AG04450 (cell line): ENCODE measurements at regions not wholly inside any gene's neighbourhood (a gene's known extent, or its start where the extent isn't known, plus 50 kb on each side); places are given as distances from the start of the nearest gene placed in this dataset.

Experiments
- CTCF ChIA-PET: fragments of 300-600, 350-600 bp; formaldehyde crosslinking; extraction: SDS; loops from one replicate; lab custom pipeline; 2022; ENCODE audit warnings: antibody characterized with exemption, inconsistent platforms; lab: Charles Lee
- POLR2A ChIA-PET: fragments of 350-600 bp; formaldehyde crosslinking; extraction: SDS; loops from one replicate; lab custom pipeline; 2021; ENCODE audit warnings: antibody characterized with exemption, inconsistent platforms; lab: Yijun Ruan, JAX
- DNase-seq: peaks from one replicate; pipeline ENCODE4 v3.0.0-alpha.2; 2011; ENCODE audit warnings: low read depth, low spot score
- H3K27ac ChIP-seq: one replicate; pipeline ENCODE4 v1.5.1; 2012; ENCODE audit warnings: low read depth, low read length, control low read depth
- H3K27me3 ChIP-seq: one replicate; pipeline ENCODE4 v1.6.0; 2012; ENCODE audit warnings: low read length; ENCODE audit not compliant: control insufficient read depth, insufficient read depth
- H3K4me3 ChIP-seq: 2 replicates; pipeline ENCODE4 v1.5.1; 2011; ENCODE audit warnings: mild to moderate bottlenecking, low read depth, low read length, control low read depth
- H3K9me3 ChIP-seq: 2 replicates; pipeline ENCODE4 v1.5.1; 2012; ENCODE audit warnings: low read length; ENCODE audit not compliant: control insufficient read depth, insufficient read depth
- TF ChIP-seq, protein P1 (sequence below): IDR thresholded peaks from 2 replicates; pipeline ENCODE4 v1.5.1; 2011; ENCODE audit warnings: low read depth, low read length, control low read depth, inconsistent platforms

DNA sequence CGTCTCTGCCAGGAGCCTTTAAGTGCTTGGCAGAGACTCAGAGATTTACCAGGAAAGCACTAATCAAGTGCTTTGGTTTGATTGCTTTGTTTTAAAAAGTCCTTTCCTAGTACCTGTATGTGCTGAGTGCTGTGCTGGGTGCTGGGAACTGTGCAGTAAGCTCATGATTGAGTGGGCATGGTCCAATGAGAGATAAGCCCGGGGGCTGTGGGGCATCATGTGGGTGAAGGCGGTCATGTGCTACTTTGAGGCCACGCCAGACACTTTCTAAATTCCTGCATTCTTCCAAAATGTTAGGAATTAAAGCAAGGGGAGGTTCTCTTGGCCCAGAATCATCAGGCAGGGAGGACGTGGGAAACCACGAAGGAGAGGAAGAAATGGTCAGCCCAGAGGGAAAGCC is 109.0 kb downstream of the ACAA2 start:
- ChIA-PET POLR2A (no interaction called here), CTCF (no interaction called here)
- TF ChIP-seq, protein P1, sequence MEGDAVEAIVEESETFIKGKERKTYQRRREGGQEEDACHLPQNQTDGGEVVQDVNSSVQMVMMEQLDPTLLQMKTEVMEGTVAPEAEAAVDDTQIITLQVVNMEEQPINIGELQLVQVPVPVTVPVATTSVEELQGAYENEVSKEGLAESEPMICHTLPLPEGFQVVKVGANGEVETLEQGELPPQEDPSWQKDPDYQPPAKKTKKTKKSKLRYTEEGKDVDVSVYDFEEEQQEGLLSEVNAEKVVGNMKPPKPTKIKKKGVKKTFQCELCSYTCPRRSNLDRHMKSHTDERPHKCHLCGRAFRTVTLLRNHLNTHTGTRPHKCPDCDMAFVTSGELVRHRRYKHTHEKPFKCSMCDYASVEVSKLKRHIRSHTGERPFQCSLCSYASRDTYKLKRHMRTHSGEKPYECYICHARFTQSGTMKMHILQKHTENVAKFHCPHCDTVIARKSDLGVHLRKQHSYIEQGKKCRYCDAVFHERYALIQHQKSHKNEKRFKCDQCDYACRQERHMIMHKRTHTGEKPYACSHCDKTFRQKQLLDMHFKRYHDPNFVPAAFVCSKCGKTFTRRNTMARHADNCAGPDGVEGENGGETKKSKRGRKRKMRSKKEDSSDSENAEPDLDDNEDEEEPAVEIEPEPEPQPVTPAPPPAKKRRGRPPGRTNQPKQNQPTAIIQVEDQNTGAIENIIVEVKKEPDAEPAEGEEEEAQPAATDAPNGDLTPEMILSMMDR: no peak
- DNase-seq: no peak
- Histone ChIP-seq H3K4me3 (no peak overlapping the region), H3K27ac (no peak overlapping the region), H3K9me3 (no peaks in the 10 kb centered on the region), H3K27me3 (peaks cover 6% of the 10 kb centered on the region)

DNA sequence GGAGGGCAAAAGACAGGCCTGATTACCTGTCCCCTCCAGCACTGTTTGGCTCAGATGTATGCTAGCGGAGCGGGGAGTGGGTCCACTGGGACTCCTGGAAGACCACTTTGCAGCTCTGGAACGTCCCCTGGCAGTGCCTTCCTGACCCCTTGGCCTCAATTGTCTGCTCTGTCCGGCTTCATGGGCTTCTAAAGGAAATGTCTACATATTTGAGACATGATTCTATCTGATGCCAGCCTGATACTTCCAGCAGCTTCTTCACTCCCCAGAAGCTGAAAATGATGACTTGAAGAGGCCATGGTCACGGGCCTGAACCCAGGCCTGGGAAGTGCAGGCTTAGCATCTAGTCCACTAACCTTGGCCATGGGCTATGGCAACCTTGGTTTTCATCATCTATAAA is 112.1 kb downstream of the ACAA2 start:
- Histone ChIP-seq H3K9me3 (no peaks in the 10 kb centered on the region), H3K27ac (no peak overlapping the region), H3K4me3 (no peak overlapping the region), H3K27me3 (peaks cover 6% of the 10 kb centered on the region)
- CTCF ChIA-PET: no interaction called here
- POLR2A ChIA-PET: no interaction called here
- no peak for DNase-seq
- TF ChIP-seq, protein P1: no peak

DNA sequence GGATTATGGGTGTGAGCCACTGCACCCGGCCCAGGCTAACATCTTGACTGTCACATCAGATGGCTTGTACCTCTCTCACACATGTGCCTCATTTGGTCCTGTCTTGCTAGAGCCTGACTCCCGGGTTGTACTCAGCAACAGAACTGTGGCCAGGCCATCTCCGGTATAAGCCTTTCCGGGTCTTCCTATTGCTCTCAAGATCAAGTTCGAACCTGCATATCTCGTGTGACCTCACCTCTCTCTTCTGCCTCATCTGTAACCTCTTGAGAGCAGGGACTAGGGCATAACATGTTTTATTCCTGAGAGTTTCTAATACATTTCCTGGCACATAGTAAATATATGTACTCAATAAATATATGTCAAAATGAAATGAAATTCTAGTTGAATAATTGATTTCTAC is 114.0 kb downstream of the ACAA2 start:
- no peak for DNase-seq
- Histone ChIP-seq H3K9me3 (no peaks in the 10 kb centered on the region), H3K27me3 (peaks cover 6% of the 10 kb centered on the region), H3K4me3 (no peak overlapping the region), H3K27ac (no peak overlapping the region)
- CTCF ChIA-PET: no interaction called here
- POLR2A ChIA-PET: no interaction called here
- TF ChIP-seq, protein P1: no peak

DNA sequence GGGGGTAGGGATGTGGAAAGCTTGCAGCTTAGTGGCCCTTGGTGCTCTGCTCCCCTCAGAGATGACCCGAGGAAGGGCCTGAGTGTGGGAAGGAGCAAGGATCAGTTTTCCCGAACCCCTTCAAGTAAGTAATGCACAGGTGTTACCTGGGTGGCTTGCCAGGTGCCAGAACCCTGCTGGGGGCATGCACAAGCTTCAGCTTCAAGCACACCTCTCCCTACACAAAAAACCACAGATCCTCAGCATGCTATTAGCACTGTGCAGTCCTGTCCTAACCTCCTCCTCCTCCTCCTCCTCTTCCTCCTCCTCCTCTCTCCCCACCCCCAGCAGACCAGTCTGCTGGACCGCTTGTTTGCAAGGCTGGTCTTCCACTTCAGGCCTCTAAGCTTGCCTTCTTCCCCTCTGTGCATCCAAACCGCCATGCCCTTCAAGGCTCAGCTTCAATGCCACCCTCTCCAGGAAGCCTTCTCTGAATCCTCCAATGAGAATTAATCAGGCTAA is 114.8 kb downstream of the ACAA2 start:
- Histone ChIP-seq H3K27me3 (no peaks in the 10 kb centered on the region), H3K27ac (no peak overlapping the region), H3K9me3 (no peaks in the 10 kb centered on the region), H3K4me3 (no peak overlapping the region)
- ChIA-PET CTCF (no interaction called here), POLR2A (no interaction called here)
- DNase-seq: no peak
- TF ChIP-seq, protein P1: no peak

DNA sequence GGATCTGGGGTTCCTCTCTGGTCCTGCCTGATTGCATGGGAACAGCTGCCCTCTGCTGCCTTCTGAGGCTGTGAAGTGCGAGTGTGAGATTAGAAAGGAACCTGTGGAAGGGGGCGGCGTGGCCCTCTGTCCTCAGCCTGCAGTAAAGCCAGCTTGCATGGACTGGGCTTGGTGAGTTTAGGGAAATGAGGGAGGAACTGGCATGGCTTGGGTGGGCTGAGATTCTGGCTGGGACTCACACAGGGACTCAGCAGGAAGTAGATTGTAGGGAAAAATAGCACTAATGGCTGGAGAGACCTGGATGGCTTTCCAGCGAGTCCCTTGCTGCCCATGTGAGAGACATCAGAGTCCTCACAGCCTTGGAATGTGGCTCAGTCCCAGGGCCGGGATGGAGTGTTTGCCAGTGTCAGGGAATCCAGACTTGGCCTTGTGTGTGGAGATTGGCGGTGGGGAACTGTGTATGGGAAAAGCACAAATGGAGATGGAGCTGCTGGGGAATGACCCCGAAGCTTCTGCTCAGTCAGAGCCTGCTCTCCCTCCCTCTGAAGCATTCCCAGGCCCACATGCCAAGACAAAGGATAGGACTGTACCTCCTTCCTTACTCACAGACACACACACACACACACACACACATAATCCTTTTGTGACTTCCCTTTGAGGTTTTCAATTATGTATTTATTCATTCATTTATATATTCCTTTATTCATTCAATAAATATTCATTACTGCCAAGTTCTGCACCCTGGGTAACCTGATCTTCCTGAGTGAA is 115.4 kb downstream of the ACAA2 start:
- no peaks in the 10 kb centered on the region for H3K9me3 ChIP-seq
- H3K4me3 ChIP-seq: no peak overlapping the region
- TF ChIP-seq, protein P1: no peak
- H3K27ac ChIP-seq: no peak overlapping the region
- H3K27me3 ChIP-seq: no peaks in the 10 kb centered on the region
- DNase-seq: no peak
- CTCF ChIA-PET: no interaction called here
- POLR2A ChIA-PET: no interaction called here
